Sigmoid colon (tissue), 4 donors: ENCODE measurements at regions not wholly inside any gene's neighbourhood (a gene's known extent, or its start where the extent isn't known, plus 50 kb on each side); places are given as distances from the start of the nearest gene placed in this dataset.
"Not testable (repeated sequence)": the region's sequence is repeated elsewhere in the genome, so short reads cannot be mapped to it uniquely, and the experiment has no call there.

ENCODE experiments used
- EP300 ChIP-seq, 4 donors: sonication (generic); formaldehyde crosslinking; IDR thresholded peaks; one replicate each; pipeline ENCODE4 v1.6.1; 2017; ENCODE audit warnings: antibody characterized with exemption in 4 of 4
- TF ChIP-seq, protein P1 (sequence below), 4 experiments: fragments of 450-650 bp in 3 of 4; fragments of 200-600 bp in 1 of 4; IDR thresholded peaks; one replicate each; pipeline ENCODE4 v1.5.1; 2016 to 2019; ENCODE audit warnings: antibody characterized with exemption in 4 of 4, mild to moderate bottlenecking in 3 of 4, moderate library complexity in 2 of 4

DNA sequence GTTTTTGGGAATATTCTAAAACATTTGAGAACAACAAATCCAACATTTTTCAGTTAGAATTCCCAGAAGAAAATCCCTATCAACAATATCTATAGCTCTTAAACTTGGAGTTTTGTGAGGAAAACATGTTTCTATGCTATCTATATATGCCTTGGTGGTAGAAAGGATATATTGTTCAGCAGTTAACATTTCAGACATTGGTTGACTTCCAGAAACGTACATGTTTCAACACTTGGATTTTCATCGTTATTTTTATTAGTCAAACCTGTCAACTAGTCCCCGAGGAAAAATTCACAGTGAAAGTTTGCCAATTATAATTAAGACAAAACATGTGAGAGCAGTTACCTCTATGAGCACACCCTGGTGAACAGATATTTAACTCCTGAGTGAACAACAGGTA is 541.8 kb upstream of the CHD1 start:
- TF ChIP-seq, protein P1, sequence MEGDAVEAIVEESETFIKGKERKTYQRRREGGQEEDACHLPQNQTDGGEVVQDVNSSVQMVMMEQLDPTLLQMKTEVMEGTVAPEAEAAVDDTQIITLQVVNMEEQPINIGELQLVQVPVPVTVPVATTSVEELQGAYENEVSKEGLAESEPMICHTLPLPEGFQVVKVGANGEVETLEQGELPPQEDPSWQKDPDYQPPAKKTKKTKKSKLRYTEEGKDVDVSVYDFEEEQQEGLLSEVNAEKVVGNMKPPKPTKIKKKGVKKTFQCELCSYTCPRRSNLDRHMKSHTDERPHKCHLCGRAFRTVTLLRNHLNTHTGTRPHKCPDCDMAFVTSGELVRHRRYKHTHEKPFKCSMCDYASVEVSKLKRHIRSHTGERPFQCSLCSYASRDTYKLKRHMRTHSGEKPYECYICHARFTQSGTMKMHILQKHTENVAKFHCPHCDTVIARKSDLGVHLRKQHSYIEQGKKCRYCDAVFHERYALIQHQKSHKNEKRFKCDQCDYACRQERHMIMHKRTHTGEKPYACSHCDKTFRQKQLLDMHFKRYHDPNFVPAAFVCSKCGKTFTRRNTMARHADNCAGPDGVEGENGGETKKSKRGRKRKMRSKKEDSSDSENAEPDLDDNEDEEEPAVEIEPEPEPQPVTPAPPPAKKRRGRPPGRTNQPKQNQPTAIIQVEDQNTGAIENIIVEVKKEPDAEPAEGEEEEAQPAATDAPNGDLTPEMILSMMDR (IDR thresholded peaks at IDR 0.05) = not testable (repeated sequence)
- TF ChIP-seq EP300 (IDR thresholded peaks at IDR 0.05) = not testable (repeated sequence)
